ENCODE measurements at regions not wholly inside any gene's neighbourhood (a gene's known extent, or its start where the extent isn't known, plus 50 kb on each side); places are given as distances from the start of the nearest gene placed in this dataset.
"Not testable (repeated sequence)": the region's sequence is repeated elsewhere in the genome, so short reads cannot be mapped to it uniquely, and the experiment has no call there.

GRCh38 chr7:156360835-156361234, 279.7 kb upstream of the RNF32 start:
- FAIRE-seq: no peak
- DNase-seq (ENCODE audit: insufficient read length): no peak
- no peak for TF ChIP-seq POLR2AphosphoS5 (IDR thresholded peaks at IDR 0.05; ENCODE audit: low read depth, low read length)

GRCh38 chr7:156356551-156356950, 284.0 kb upstream of the RNF32 start:
- DNase-seq (ENCODE audit: insufficient read length) (no peak), FAIRE-seq (no peak)
- no peak for TF ChIP-seq POLR2A (IDR thresholded peaks at IDR 0.05; ENCODE audit: low read depth, low read length)
- TF ChIP-seq POLR2AphosphoS5 (IDR thresholded peaks at IDR 0.05; ENCODE audit: low read depth, low read length): no peak
- no peak for TF ChIP-seq TAF1 (IDR thresholded peaks at IDR 0.05; ENCODE audit: borderline replicate concordance, low read depth, low read length)

GRCh38 chr7:156353352-156353751, 287.2 kb upstream of the RNF32 start:
- FAIRE-seq: no peak
- TF ChIP-seq POLR2A (IDR thresholded peaks at IDR 0.05; ENCODE audit: low read depth, low read length) (no peak), TAF1 (IDR thresholded peaks at IDR 0.05; ENCODE audit: borderline replicate concordance, low read depth, low read length) (no peak), POLR2AphosphoS5 (IDR thresholded peaks at IDR 0.05; ENCODE audit: low read depth, low read length) (no peak)

GRCh38 chr7:156347703-156348248, 292.8 kb upstream of the RNF32 start:
- FAIRE-seq; DNase-seq (ENCODE audit: insufficient read length): not testable (repeated sequence)

More at GRCh38 chr7:156353352-156353751, 287.2 kb upstream of the RNF32 start:
- no peak for DNase-seq (ENCODE audit: insufficient read length)

GRCh38 chr7:156347132-156347531, 293.4 kb upstream of the RNF32 start:
- FAIRE-seq: no peak
- TF ChIP-seq POLR2A (IDR thresholded peaks at IDR 0.05; ENCODE audit: low read depth, low read length): no peak
- TF ChIP-seq TAF1 (IDR thresholded peaks at IDR 0.05; ENCODE audit: borderline replicate concordance, low read depth, low read length): no peak
- TF ChIP-seq POLR2AphosphoS5 (IDR thresholded peaks at IDR 0.05; ENCODE audit: low read depth, low read length): no peak
- DNase-seq (ENCODE audit: insufficient read length): no peak

- no peak for TF ChIP-seq TAF1 (IDR thresholded peaks at IDR 0.05; ENCODE audit: borderline replicate concordance, low read depth, low read length)
- TF ChIP-seq POLR2A (IDR thresholded peaks at IDR 0.05; ENCODE audit: low read depth, low read length): no peak
- TF ChIP-seq POLR2AphosphoS5 (IDR thresholded peaks at IDR 0.05; ENCODE audit: low read depth, low read length): no peak
- FAIRE-seq (no peak), DNase-seq (ENCODE audit: insufficient read length) (no peak)
Observed at GRCh38 chr7:156344595-156344994, 296.0 kb upstream of the RNF32 start.

GRCh38 chr7:156334636-156335035, 305.9 kb upstream of the RNF32 start:
- TF ChIP-seq TAF1 (IDR thresholded peaks at IDR 0.05; ENCODE audit: borderline replicate concordance, low read depth, low read length) (no peak), POLR2A (IDR thresholded peaks at IDR 0.05; ENCODE audit: low read depth, low read length) (no peak), POLR2AphosphoS5 (IDR thresholded peaks at IDR 0.05; ENCODE audit: low read depth, low read length) (no peak)
- DNase-seq (ENCODE audit: insufficient read length) (no peak), FAIRE-seq (no peak)

- DNase-seq (ENCODE audit: insufficient read length) (no peak), FAIRE-seq (no peak)
- no peak for TF ChIP-seq POLR2AphosphoS5 (IDR thresholded peaks at IDR 0.05; ENCODE audit: low read depth, low read length)
- no peak for TF ChIP-seq POLR2A (IDR thresholded peaks at IDR 0.05; ENCODE audit: low read depth, low read length)
- TF ChIP-seq TAF1 (IDR thresholded peaks at IDR 0.05; ENCODE audit: borderline replicate concordance, low read depth, low read length): no peak
Observed at GRCh38 chr7:156327916-156328315, 312.7 kb upstream of the RNF32 start.

GRCh38 chr7:156327474-156327873, 313.1 kb upstream of the RNF32 start:
- no peak for FAIRE-seq
- DNase-seq (ENCODE audit: insufficient read length): no peak

GRCh38 chr7:156324201-156324600, 316.4 kb upstream of the RNF32 start:
- FAIRE-seq (no peak), DNase-seq (ENCODE audit: insufficient read length) (no peak)
- TF ChIP-seq POLR2A (IDR thresholded peaks at IDR 0.05; ENCODE audit: low read depth, low read length): no peak
- TF ChIP-seq POLR2AphosphoS5 (IDR thresholded peaks at IDR 0.05; ENCODE audit: low read depth, low read length): no peak
- TF ChIP-seq TAF1 (IDR thresholded peaks at IDR 0.05; ENCODE audit: borderline replicate concordance, low read depth, low read length): no peak

More at GRCh38 chr7:156327474-156327873, 313.1 kb upstream of the RNF32 start:
- no peak for TF ChIP-seq POLR2AphosphoS5 (IDR thresholded peaks at IDR 0.05; ENCODE audit: low read depth, low read length)
- TF ChIP-seq POLR2A (IDR thresholded peaks at IDR 0.05; ENCODE audit: low read depth, low read length): no peak
- no peak for TF ChIP-seq TAF1 (IDR thresholded peaks at IDR 0.05; ENCODE audit: borderline replicate concordance, low read depth, low read length)

- not testable (repeated sequence) for FAIRE-seq; DNase-seq (ENCODE audit: insufficient read length)
Observed at GRCh38 chr7:156321430-156321829, 319.1 kb upstream of the RNF32 start.

GRCh38 chr7:156318926-156319325, 321.6 kb upstream of the RNF32 start:
- DNase-seq (ENCODE audit: insufficient read length): no peak
- no peak for FAIRE-seq

GRCh38 chr7:156318426-156318825, 322.1 kb upstream of the RNF32 start:
- no peak for DNase-seq (ENCODE audit: insufficient read length)
- FAIRE-seq: no peak
- TF ChIP-seq POLR2AphosphoS5 (IDR thresholded peaks at IDR 0.05; ENCODE audit: low read depth, low read length): no peak
- no peak for TF ChIP-seq POLR2A (IDR thresholded peaks at IDR 0.05; ENCODE audit: low read depth, low read length)
- TF ChIP-seq TAF1 (IDR thresholded peaks at IDR 0.05; ENCODE audit: borderline replicate concordance, low read depth, low read length): no peak

More at GRCh38 chr7:156318926-156319325, 321.6 kb upstream of the RNF32 start:
- TF ChIP-seq POLR2A (IDR thresholded peaks at IDR 0.05; ENCODE audit: low read depth, low read length): no peak
- TF ChIP-seq POLR2AphosphoS5 (IDR thresholded peaks at IDR 0.05; ENCODE audit: low read depth, low read length): no peak
- no peak for TF ChIP-seq TAF1 (IDR thresholded peaks at IDR 0.05; ENCODE audit: borderline replicate concordance, low read depth, low read length)

Measured in GM12892 (cell line).